GM18867 (cell line): ENCODE measurements at regions not wholly inside any gene's neighbourhood (a gene's known extent, or its start where the extent isn't known, plus 50 kb on each side); places are given as distances from the start of the nearest gene placed in this dataset.

Source experiments
- ATAC-seq: cut with Tn5 transposase; IDR thresholded peaks from one replicate; pipeline ENCODE4 v1.9.1; 2021; ENCODE audit warnings: mild to moderate bottlenecking, moderate library complexity; ENCODE audit not compliant: unreplicated experiment

DNA sequence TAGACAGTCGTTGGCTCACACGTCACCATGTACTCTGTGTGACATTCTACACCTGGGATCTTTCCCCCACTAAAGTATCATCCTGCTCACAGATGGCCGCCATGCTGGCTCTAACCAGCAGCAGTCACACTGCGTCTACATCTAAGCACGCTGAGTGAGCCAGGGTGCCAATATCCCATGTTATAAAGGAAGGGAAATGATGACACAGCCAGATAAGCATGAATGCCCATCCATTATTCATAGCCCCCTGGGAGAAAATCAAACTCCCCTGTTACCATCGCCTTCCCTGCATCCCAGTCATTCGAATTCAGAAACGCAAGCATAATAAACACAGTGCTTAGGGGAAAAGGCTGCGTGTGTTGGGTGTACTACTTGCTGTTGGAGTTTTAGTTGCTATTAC, 698.2 kb upstream of the AUTS2 start:
- no peak for ATAC-seq

DNA sequence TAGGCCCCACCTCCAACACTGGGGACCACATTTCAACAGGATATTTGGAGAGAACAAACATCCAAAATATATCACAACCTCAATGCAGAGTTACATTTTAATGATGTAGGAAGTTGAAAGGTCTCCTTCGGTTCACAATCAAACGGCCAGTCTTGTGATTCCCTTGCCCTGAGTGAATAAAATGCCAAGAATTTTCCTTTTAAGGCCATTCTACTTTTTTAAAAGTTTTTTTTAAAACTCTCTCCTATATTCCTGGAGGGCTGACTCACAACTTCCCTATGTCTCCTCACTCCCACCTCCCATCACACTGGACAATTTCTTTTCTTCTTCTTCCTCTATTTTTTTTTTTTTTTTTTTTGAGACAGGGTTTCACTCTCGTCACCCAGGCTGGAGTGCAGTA, 693.6 kb upstream of the AUTS2 start:
- no peak for ATAC-seq

DNA sequence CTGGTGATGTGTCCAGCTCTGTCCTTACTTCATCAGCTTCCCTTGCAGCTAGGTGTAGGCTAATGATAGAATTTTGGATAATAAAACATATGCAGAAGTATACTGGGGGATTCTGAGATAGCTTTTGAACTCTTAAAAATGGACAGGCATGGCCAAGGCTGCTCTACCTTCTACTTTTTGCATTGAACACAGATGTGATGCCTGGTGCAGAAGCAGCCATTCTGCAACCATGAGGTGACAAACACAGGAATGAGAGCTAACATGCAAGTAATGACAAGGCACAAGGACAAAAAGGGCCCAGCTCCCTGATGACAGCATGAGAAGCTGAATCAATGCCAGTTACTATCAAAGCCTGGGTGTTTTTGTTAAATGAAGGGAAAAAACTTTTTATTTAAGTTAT, 686.5 kb upstream of the AUTS2 start:
- no peak for ATAC-seq

DNA sequence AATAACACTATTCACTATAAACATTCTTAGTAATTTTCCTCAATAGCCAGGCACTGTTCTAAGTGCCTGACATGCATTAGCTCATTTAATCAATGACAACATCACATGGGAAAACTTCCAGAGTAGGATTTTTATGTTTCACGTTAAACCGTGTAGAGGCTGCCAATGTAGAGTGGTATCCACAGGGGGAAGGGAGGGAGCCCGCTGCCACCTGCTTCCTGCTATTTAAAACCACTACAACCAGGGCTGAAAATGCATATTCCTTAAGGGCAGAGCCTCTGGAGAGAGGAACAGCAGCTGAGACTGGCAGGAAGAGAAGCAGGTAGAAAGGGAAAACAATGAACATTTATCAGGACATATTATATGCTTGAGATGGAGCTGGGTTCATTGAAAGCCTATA, 684.3 kb upstream of the AUTS2 start:
- ATAC-seq: no peak

DNA sequence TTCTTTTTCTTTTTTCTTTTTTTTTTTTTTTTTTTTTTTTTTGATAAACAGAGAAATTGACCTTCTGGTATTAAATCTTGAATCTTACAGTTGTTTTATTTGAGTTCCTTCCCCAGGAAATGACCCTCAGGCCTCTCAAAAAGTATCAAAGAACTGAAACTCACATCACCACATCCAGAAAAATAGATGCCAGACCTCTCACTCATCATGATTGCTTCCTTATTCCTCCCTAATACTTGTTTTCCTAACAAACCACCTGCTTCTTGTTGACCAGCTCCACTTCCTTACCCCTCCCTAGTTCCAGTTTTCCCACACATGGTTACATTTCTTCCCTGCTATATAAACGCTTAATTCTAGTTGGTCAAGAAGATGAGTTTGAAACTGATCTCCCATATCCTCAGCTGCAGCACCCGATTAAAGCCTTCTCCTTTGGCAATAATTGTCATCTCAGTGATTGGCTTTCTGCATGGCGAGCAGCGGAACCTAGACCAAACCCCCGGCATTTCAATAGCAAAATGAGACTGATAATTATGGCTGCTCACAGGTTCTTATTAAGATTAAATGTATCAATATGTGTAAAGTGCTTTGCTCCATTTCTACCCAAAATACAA, 681.1 kb upstream of the AUTS2 start:
- no peak for ATAC-seq

DNA sequence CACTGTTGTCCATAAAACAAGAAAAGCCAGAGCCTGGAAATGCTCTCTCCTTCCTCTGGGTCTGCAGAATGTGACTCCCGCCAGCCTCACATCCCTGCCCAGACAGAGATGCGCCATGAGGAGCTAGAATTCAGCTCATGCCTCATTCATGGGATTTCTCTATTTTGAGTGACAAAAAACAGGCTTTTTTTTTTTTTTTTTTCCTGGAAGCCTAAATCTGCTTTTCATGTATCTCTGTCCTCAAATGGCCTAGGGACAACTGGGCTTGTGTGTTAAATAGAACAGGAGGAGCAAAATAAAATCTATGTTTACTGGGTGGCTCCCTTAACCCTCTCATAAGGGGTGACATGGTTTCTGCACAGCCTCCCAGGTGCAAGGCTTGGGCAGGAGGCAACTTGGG, 679.7 kb upstream of the AUTS2 start:
- no peak for ATAC-seq

DNA sequence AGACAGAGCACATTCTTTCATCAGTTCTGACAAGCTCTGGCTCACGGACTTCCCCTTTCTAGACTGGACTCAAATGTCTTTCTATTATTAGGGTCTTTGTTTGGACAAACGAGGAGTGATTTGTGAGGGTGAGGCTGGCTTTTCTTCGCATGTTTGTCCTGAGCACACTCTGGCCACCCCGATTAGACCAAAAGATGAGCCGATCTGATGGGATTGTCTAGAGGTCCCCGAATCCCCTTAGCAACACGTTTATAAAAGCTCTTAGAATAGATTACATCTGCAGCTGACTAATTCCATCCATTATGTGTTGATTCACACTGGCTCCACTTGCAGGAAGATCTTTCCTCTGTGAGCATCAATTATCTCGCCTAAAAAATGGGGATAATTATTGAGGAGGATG, 675.4 kb upstream of the AUTS2 start:
- ATAC-seq: no peak

DNA sequence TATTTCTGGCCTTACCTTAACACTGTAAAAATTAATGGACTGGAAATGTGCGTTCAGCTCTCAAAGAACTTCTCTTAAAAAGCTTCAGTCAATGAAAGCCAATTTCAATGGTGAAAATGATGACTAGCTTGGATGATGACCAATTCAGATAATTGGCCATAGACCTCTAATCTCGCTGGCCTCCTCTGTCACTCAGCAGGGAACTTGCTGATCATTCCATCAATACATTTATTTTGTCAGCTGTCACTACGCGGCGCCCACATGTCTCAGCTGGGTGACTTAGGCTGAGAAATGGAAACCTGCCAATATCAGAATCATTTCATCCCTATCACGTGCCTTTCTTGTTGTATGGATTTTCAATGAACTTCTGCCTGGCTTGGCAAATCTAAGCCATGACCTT, 673.0 kb upstream of the AUTS2 start:
- no peak for ATAC-seq

DNA sequence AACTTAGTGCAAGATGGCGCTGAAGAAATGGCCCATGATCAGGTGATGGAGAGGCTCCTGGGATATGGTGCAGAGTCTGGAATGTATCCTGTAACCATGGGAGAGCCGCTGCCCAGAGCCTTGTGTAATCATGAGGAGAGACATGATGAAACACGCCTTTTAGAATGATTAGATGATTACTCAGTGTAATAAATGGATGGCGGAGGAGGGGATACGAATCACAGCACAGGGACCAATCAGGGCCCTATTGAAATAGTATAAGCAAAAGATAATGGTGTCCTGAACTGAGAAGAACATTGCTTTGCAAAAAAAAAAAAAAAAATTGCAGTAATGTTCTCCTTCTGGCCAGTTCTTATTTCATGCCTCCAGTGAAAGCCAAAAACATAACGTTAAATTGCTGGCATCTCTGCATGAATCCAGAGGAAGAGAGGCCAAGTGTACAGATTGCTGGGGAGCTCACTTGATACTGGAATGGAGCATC, 668.5 kb upstream of the AUTS2 start:
- no peak for ATAC-seq

DNA sequence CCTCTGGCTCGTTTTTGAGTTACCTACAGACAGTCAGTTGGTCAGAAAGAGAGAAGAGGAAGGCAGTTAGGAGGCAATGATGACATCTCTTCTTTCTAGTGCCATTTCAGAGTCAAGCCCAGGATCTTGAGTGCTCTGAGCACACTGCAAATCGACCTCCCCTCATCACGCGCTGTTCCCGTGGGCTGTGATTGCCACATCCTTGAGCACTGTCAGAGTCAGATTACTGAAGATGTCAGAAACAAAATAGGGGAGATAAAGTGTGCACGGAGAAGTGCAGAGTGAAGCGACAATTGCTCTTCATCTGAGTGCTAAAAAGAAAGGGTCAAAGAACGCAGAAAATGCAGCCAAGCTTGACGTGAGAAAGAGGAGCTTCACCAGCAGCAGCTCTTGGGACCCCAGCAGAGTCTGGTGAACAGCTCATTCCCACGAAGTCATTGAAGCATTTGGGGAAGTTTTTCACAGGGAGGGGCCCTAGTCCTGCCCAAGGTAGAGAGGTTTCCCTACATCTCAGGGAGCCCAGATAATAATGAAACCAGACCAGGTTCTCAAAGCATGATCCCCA, 661.7 kb upstream of the AUTS2 start:
- no peak for ATAC-seq

DNA sequence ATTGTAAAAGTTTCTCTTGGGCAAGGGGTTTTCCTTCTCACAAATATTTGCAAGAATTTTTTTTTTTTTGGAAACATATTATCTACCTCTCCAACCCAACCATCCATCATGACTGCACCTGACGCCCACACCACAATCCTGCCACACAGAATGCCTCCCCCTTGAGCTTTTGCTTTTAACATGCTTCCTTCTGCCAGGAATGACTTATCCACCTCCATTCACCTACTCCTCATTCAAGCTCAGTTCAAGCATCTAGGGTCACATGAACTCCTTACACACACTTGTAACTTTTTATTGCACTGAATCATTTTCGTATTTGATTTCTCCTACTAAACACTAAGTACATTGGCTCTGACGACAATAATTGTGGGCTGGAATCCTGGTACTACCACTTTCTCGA, 660.1 kb upstream of the AUTS2 start:
- no peak for ATAC-seq

DNA sequence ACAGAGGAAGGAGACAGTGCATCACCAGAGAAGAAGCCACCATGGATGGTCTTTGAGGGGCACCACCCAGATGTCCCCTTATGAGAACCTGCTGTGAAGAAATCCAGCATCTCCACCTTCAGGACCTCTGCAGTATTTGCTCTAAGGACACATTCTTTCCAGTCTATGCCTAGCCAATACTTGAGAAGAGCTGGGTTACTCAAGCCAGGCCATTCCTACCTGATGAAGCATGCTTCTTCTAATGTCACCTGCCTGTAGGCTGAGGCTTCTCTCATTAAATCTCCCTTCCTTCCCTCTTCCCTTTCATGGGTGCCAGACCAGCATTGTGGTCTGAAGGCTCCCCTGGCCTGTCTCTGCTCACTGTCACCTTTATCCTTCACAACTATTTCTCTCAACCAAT, 654.5 kb upstream of the AUTS2 start:
- no peak for ATAC-seq

DNA sequence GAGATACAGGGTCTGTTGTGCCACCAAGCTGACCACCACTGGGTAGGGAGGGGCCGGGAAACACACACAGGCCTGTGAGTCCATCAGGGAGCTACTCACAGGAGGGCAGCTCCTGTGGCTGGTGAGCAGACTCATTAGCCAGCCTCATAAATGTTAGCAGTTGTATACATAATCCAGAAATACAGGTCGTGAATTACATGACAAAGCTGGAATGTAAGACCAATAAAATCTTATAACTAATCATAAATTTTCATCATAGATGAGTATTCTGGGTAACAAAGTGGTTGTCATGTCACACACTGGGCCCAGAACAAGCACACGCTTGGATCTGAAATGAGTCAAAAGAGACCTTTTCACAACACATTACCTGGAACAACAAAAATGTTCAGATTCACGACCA, 642.6 kb upstream of the AUTS2 start:
- no peak for ATAC-seq

DNA sequence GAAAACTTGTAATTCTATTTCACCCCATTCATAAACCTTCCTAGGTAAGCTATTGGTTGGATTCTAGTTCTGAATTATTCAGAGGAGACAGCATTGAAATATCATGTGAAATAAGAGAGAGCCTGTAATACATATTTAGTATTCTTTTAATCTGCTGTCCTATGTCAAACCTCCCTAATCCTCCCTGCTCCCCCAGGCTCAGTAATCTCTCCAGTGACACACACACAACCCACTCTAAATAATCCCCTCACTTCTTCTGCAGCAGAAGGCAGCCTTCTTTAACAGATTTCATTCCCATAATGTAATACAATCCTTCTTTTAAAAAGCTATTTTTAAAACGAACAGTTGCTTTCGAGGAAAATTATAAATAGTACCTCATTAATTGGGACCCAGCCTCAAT, 639.7 kb upstream of the AUTS2 start:
- no peak for ATAC-seq

DNA sequence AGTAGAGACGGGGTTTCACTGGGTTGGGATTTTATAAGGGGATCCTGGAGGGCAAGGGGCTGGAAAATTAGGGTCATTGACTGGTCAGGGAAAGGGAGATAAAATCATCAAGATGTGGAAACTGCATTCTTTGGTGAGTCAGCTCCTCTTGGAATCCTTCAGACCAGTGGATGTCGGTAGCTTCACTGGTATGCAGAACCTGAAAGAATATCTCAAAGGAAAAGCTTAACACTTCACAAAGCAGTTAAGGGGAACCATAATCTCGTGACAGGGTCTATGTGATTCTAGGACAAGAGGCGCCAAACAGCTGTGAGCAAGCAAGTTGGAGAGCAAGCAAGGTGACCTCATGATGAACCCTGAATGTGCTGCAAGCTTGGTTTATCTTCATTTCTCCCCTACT, 634.7 kb upstream of the AUTS2 start:
- ATAC-seq: no peak

DNA sequence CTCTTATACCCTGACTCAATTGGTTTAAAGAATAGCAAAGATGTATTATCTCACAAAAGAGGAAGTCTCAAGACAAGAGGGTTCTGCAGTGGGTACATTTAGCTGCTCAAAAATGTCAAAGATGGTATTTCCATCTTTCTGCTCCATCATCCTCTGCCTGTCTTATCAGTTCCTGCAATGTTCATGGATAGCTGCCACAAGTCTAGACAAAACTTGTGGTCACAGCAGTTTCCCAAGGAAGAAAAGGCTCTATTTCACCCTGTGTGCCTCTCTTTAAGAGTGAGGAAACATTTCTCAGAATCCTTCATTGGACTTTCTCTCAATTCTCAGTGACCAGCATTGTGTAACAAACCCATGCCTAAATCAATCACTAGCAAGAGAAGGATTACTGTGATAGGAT, 634.2 kb upstream of the AUTS2 start:
- ATAC-seq: no peak

DNA sequence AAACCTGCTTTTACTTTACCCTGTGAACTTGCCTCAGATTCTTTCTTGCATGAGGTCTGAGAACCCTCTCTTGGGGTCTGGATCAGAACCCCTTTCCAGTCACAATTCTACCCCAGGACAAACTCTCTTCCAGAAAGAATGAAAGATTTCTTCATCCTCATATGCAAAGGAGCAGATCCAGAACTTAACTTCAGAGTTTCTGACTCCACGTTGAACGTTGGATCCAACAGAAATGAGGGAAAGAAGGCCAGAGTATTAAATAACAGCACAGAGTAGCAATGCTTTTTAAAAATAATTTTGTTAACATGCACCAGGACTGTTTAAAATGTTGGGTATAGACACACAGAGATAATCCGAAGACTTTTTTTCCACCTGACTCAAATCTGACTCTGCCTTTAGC, 632.9 kb upstream of the AUTS2 start:
- ATAC-seq: no peak

DNA sequence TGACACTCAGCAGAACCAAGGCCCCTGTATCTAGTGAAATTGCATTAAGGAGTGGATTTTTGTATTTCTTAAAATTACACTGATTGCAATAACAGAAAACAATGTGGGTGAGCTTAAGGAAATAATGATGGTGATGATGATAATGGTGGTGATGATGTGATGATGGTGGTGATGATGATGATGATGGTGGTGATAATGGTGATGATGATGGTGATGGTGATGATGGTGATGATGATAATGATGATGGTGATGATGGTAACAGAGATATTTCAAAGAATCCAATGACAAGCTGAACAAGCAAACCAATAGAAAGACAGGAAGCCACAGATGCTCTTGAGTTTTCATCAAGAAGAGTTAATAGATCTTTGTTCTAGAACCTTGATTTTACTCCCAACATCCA, 630.7 kb upstream of the AUTS2 start:
- ATAC-seq: no peak

DNA sequence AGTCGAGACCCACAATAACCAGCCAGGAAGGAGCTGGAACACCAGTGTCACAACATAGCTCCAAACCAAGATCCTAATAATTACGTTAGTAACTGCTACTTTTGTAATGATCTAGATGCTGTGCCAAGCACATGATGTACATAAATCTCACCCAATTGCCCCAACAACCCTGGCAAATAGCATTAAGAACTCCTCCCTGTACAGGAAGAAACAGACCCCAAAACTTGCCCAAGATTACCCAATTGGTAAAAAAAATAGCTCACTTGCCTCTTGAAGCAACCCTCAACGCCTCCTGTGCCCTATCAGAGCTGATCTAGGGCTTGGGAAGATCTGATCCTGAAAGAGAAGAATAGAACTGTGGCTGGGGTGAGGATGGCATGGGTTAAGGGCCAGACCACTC, 628.7 kb upstream of the AUTS2 start:
- no peak for ATAC-seq

DNA sequence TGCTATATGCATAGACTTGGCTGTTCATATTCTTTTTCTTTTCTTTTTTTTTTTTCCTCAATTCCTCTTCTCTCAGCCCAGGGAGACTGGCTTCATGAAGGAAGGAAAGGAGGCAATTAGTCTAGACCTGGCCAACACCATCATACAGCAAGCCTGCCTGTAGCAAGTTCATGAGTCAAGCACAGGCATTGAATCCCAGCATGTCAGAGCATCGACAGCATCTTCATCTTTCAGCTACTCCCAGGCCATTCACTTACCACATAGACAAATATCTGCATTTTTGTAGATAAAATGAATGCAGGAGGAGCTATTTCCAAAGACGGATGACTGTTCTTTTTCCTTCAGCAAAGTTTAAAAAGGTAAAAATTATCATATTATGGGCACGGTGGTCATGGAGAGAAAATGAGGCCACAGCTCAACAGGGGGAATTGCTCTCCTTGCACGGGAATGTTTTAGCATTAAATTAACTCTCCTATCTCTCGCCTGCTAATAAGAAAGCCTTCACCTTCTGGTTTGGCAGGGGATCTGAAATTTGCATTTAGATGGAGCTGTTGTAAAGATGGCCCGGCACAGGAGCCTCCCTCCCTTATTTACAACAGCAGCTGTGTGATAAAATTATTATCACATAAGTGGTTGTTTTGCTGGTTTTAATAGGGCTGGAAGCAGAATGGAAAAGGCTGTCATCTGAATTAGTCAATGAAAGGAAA, 626.5 kb upstream of the AUTS2 start:
- ATAC-seq: no peak

DNA sequence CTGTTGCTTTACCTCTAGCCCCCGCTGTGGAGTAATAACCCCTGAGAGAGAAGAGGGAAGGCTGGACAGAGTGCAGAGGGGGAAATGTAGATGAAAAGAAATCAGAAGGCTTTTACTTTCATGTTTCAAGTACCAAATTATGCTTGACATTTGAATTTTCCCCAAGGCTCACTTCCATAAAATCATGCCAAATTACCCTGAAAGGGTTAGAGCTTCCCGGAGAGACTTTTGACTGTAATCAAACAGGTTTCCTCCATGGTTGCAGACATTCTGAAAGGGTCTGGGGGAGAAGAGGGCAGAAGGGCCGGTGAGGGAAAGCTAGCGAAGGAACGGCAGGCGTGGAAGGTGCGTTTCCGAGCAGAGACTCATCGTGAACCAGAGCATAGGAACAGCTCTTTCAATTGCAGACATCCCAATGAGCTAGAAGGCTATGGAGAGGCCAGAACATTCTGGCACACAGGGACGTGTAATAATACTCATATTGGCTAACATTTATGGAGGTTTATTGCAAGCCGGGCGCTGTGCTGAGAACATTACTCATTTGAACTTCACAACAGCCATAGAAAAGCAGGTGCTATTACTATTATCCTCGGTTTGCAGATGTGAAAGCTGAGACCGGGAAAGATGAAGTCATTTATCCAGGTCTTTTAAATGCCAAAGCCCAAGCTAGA, 620.8 kb upstream of the AUTS2 start:
- ATAC-seq: no peak

DNA sequence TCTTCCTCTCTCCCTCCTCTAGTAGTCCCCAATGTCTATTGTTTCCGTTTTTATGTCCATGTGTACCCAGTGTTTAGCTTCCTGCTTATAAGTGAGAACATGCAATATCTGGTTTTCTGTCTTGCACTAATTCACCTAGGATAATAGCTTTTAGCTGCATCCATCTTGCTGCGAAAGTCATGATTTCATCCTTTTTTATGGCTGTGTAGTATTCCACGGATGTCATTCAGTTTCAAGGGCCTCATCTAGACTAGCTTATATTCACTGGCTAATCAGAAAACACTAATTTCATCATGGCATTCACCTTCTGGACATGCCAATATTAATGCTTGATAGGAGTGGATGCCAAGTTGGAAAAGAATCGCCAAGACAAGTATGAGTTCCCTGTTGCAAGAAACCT, 619.6 kb upstream of the AUTS2 start:
- no peak for ATAC-seq
